ENCODE measurements at regions not wholly inside any gene's neighbourhood (a gene's known extent, or its start where the extent isn't known, plus 50 kb on each side); places are given as distances from the start of the nearest gene placed in this dataset.

DNA sequence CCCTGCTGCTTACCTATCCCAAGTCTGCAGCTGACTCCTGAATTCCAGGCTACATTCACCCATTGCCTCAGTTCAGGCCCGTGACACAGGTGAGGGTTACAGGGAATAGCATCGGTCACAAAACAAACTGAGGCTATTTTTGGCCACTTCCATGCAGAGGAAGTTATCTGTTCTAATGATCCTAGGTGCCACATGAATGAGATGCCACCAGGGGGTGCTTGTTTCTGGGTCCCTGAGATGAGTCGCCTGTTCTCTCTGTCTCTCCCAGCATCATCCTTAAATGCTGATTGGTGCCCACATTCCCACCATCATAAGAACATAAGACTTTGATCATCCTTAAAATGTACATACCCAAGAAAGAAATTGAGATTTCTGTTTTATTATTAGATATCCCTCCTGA is 119.0 kb upstream of the CELF4 start (continued):
- TF ChIP-seq SRF (IDR thresholded peaks at IDR 0.05; ENCODE audit: low read depth, low read length) (no peak), NANOG (IDR thresholded peaks at IDR 0.05; ENCODE audit: insufficient read depth, low read depth, low read length, poor library complexity, severe bottlenecking) (no peak), CHD2 (IDR thresholded peaks at IDR 0.05; ENCODE audit: low read length) (no peak)

Measured in H1 (cell line).